ENCODE measurements at regions not wholly inside any gene's neighbourhood (a gene's known extent, or its start where the extent isn't known, plus 50 kb on each side); places are given as distances from the start of the nearest gene placed in this dataset.

DNA sequence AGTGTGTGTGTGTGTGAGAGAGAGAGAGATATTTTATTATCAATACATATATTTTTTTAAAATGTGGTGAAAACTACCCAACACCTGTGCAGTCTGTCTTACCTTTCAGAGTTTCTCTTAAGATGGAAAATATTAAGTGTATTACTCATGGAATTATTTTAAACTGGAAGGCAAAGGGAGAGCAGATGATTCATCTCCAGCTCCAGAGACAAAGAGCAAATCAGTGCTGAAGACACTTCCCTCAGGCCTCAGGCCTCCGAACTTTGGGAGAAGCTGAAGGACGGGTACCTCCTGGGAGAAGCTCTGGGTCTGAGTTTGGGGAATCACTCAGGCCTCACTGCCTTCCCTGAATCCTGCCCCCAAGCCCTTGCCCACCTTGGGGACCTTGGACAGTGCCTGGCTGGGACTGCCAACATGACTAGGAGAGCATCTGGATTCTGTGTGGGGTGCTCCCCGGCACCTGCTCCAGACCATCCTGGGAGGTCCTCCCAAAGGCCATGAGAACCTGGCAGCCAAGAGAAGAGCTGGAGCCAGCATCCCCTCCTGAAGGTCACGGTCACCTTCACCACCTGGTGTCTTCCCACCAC, 170.4 kb upstream of the UBL3 start:
- TF ChIP-seq CTCF (IDR thresholded peaks at IDR 0.05; ENCODE audit: low read depth, low read length, missing control alignments), result no peak

DNA sequence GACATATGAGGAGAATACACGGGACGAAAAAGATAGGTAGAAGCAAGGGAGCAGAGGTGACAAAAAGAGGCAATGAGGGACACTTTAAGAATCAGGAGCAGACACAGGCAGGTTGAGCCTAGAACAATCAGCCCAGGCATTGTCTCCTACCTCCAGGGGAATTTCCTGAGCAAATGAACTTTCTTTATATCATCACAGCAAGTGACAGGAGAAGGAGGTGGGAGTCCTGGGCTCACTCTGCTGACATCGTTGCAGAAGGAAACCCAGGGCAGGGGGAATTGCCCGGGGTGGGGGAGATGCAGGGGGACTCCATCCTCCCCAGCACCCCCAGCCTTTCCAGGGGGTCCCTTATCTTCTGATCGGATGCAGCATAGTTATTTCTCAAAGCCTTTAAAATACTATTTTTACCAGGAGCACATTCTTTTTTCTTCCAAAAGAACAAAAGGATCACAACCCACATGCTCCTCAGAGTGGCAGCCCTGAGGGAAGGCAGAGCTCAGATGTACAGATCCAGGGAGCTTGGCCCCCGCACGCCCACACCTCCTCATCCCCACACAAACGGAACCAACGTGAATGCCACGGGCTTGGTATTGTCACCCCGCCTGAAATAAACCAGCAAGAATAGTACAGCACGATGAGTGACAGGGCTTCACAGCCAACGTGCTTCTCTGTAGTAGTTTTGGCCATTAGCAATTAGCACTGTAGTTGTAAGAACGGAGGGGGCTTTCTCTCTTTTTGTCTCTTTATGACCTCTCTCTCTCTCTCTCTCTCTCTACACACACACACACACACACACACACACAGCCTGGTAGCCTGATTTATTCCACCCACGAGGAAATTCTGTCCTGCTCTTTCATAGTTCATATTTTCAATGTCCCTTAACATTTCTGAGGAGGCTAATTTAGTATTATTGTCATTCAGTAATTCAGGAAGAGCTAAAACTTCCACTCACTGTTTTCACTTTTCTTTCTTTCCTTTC, 169.5 kb upstream of the UBL3 start:
- TF ChIP-seq CTCF (IDR thresholded peaks at IDR 0.05; ENCODE audit: low read depth, low read length, missing control alignments), result no peak
- H3K4me3 ChIP-seq (replicated peaks; ENCODE audit: low read depth, low read length), result no peak overlapping the region
- no peak for DNase-seq (ENCODE audit: extremely low read depth, low read depth)

More for the DNA sequence above, 170.4 kb upstream of the UBL3 start:
- DNase-seq (ENCODE audit: extremely low read depth, low read depth), result no peak
- H3K4me3 ChIP-seq (replicated peaks; ENCODE audit: low read depth, low read length), result no peak overlapping the region

- H3K4me3 ChIP-seq (replicated peaks; ENCODE audit: low read depth, low read length), result no peak overlapping the region
- no peak for DNase-seq (ENCODE audit: extremely low read depth, low read depth)
- TF ChIP-seq CTCF (IDR thresholded peaks at IDR 0.05; ENCODE audit: low read depth, low read length, missing control alignments), result no peak
Observed at GRCh38 chr13:30017880-30018279, 167.5 kb upstream of the UBL3 start.

- TF ChIP-seq CTCF (IDR thresholded peaks at IDR 0.05; ENCODE audit: low read depth, low read length, missing control alignments), result no peak
- H3K4me3 ChIP-seq (replicated peaks; ENCODE audit: low read depth, low read length), result no peak overlapping the region
- no peak for DNase-seq (ENCODE audit: extremely low read depth, low read depth)
Observed at GRCh38 chr13:30016398-30016797, 166.0 kb upstream of the UBL3 start.

DNA sequence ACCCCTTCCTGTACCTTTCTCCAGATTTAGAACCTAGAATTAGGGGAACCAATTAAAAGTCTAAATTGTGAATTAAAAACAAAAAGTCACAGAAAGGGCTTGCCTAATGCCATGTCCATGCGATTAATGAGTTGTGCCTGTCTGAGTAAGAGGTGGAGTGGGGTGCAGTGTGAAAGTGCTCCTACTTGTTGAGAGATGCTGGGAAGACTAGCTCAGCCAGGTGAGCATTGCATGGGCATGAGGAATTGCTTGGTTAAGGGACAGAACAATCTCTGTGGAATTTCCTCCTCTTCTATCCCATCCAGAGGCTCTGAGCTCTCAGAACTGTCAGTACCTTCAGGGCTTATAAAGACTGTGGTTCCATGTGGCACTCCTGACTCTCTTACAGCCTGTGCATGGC, 159.0 kb upstream of the UBL3 start:
- TF ChIP-seq CTCF (IDR thresholded peaks at IDR 0.05; ENCODE audit: low read depth, low read length, missing control alignments), result no peak
- H3K4me3 ChIP-seq (replicated peaks; ENCODE audit: low read depth, low read length), result no peak overlapping the region
- no peak for DNase-seq (ENCODE audit: extremely low read depth, low read depth)

DNA sequence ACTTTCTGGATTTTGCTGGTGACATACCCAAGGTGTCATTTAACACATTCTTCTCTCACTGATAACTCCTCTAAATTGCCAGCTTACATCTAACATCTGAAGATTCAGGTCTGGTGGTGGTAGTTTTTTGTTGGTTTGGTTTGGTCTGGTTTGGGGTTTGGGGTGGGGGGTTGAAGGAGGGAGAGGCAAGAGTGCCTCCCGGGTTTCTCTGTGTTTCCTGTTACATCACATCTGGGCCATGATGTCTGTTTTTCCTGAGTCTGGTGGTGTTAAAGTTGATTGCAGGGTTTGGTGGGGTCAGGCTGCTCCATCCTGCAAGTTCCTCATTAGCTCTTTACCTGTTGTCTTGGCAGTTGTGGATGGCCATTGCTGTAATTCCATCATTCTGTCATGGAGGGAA, 155.8 kb upstream of the UBL3 start:
- DNase-seq (ENCODE audit: extremely low read depth, low read depth), result no peak
- no peak for TF ChIP-seq CTCF (IDR thresholded peaks at IDR 0.05; ENCODE audit: low read depth, low read length, missing control alignments)
- no peak overlapping the region for H3K4me3 ChIP-seq (replicated peaks; ENCODE audit: low read depth, low read length)

All from HFF-Myc (cell line).